ENCODE measurements at regions not wholly inside any gene's neighbourhood (a gene's known extent, or its start where the extent isn't known, plus 50 kb on each side); places are given as distances from the start of the nearest gene placed in this dataset.

GRCh38 chr17:13351046-13351445, 250.7 kb downstream of the HS3ST3A1 start:
- no peaks in the 10 kb centered on the region for H3K36me3 ChIP-seq (ENCODE audit: low read depth)
- peaks cover 71% of the 10 kb centered on the region for H3F3A ChIP-seq (ENCODE audit: insufficient read depth)
- in situ Hi-C loops (cut with MboI), result no loop called here
- no peaks in the 10 kb centered on the region for H4K20me1 ChIP-seq (ENCODE audit: insufficient read depth)
- no peaks in the 10 kb centered on the region for H3K27me3 ChIP-seq (replicated peaks; ENCODE audit: insufficient read depth)
- no peaks in the 10 kb centered on the region for H3K79me2 ChIP-seq (ENCODE audit: insufficient read depth)
- H3K27ac ChIP-seq, result peak overlapping the region; percentile 72
- no peaks in the 10 kb centered on the region for H3K9me2 ChIP-seq (ENCODE audit: insufficient read depth)
- DNase-seq, result peak; percentile 77
- 0 out of 2 replicates have a peak overlapping the region, but pooled peaks have one; percentile 9 for H3K4me3 ChIP-seq
- no peaks in the 10 kb centered on the region for H3K9me3 ChIP-seq (ENCODE audit: low read depth)
- H3K9ac ChIP-seq, result peak overlapping the region; percentile 40
- 2% methylated on average over 3 of the region's 3 CpGs for WGBS, 2 experiments (ENCODE audit: low coverage in 1 of 2, low lambda C conversion rate in 2 of 2, missing lambda C conversion rate in 2 of 2)
- H2AFZ ChIP-seq, result peak overlapping the region; percentile 43
- TF ChIP-seq EZH2phosphoT487 (IDR thresholded peaks at IDR 0.05; ENCODE audit: insufficient read depth, low read depth) (no peak), EZH2 (IDR thresholded peaks at IDR 0.05; ENCODE audit: insufficient read depth, poor library complexity, severe bottlenecking) (no peak)
- H3K4me1 ChIP-seq (ENCODE audit: insufficient read depth), result peaks cover 78% of the 10 kb centered on the region
- H3K4me2 ChIP-seq (ENCODE audit: unreplicated experiment), result peak overlapping the region; percentile 64

- peak overlapping the region; percentile 72 for H3K27ac ChIP-seq
- H3K4me2 ChIP-seq (ENCODE audit: unreplicated experiment), result peak overlapping the region; percentile 64
- H2AFZ ChIP-seq, result 0 out of 2 replicates have a peak overlapping the region, but pooled peaks have one; percentile 43
- peak overlapping the region; percentile 40; the same call in 1 of the 2 replicates for H3K9ac ChIP-seq
- in situ Hi-C loops (cut with MboI), result no loop called here
- no peaks in the 10 kb centered on the region for H3K36me3 ChIP-seq (ENCODE audit: low read depth)
- no peaks in the 10 kb centered on the region for H3K27me3 ChIP-seq (replicated peaks; ENCODE audit: insufficient read depth)
- H4K20me1 ChIP-seq (ENCODE audit: insufficient read depth), result no peaks in the 10 kb centered on the region
- no peaks in the 10 kb centered on the region for H3K9me2 ChIP-seq (ENCODE audit: insufficient read depth)
- WGBS, 2 experiments (ENCODE audit: low coverage in 1 of 2, low lambda C conversion rate in 2 of 2, missing lambda C conversion rate in 2 of 2), result 95 to 98% methylated on average over 9 of the region's 9 CpGs
- H3K9me3 ChIP-seq (ENCODE audit: low read depth), result no peaks in the 10 kb centered on the region
- H3K79me2 ChIP-seq (ENCODE audit: insufficient read depth), result no peaks in the 10 kb centered on the region
- H3K4me1 ChIP-seq (ENCODE audit: insufficient read depth), result peaks cover 84% of the 10 kb centered on the region
- no peak overlapping the region for H3K4me3 ChIP-seq
- H3F3A ChIP-seq (ENCODE audit: insufficient read depth), result peaks cover 77% of the 10 kb centered on the region
- TF ChIP-seq EZH2phosphoT487 (IDR thresholded peaks at IDR 0.05; ENCODE audit: insufficient read depth, low read depth) (no peak), EZH2 (IDR thresholded peaks at IDR 0.05; ENCODE audit: insufficient read depth, poor library complexity, severe bottlenecking) (no peak)
- no peak for DNase-seq
Observed at GRCh38 chr17:13350466-13350865, 251.3 kb downstream of the HS3ST3A1 start.

- 0 out of 2 replicates have a peak, but pooled peaks have one; percentile 43 for TF ChIP-seq EZH2phosphoT487 (IDR thresholded peaks at IDR 0.05; ENCODE audit: insufficient read depth, low read depth)
- TF ChIP-seq EZH2 (IDR thresholded peaks at IDR 0.05; ENCODE audit: insufficient read depth, poor library complexity, severe bottlenecking), result no peak
- WGBS, 2 experiments (ENCODE audit: low coverage in 1 of 2, low lambda C conversion rate in 2 of 2, missing lambda C conversion rate in 2 of 2), result 4 to 6% methylated on average over 10 of the region's 10 CpGs
- Histone ChIP-seq H3F3A (ENCODE audit: insufficient read depth) (peaks cover 61% of the 10 kb centered on the region), H3K9ac (peak overlapping the region; percentile 84), H4K20me1 (ENCODE audit: insufficient read depth) (no peaks in the 10 kb centered on the region), H3K36me3 (ENCODE audit: low read depth) (no peaks in the 10 kb centered on the region), H3K4me2 (ENCODE audit: unreplicated experiment) (peak overlapping the region; percentile 59), H3K4me3 (peak overlapping the region; percentile 38; the same call in 1 of the 2 replicates), H3K4me1 (ENCODE audit: insufficient read depth) (peaks cover 61% of the 10 kb centered on the region), H3K9me3 (ENCODE audit: low read depth) (no peaks in the 10 kb centered on the region), H3K27ac (peak overlapping the region; percentile 99), H3K9me2 (ENCODE audit: insufficient read depth) (no peaks in the 10 kb centered on the region), H2AFZ (no peak overlapping the region), H3K79me2 (ENCODE audit: insufficient read depth) (no peaks in the 10 kb centered on the region), H3K27me3 (replicated peaks; ENCODE audit: insufficient read depth) (no peaks in the 10 kb centered on the region)
- in situ Hi-C loops (cut with MboI), result loop anchor here (25.0 kb wide), 3 partner anchors 240 to 1590 kb away; partner anchors contain the start of gene COX10
- peak; percentile 98 for DNase-seq
Observed at GRCh38 chr17:13346996-13347762, 254.6 kb downstream of the HS3ST3A1 start.

DNA sequence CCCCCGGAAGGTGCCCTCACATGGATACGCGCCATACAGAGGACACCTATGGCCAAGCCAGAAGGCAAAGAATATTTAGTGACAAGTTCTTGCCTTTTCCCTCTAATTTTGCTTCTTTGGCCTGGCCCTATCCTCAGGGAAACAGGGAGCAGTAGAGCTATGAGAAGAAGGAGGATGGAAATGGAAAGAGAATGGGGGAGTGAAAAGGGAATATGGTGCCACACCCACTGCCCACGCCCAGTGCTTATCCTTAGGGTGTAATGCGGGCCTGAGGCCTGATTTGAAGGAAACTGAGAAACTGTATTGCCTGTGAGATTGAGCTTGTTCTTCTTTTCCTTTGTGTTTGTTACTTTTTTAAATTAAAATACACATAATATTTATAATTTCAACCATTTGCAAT, 255.1 kb downstream of the HS3ST3A1 start:
- H2AFZ ChIP-seq, result no peak overlapping the region
- TF ChIP-seq EZH2phosphoT487 (IDR thresholded peaks at IDR 0.05; ENCODE audit: insufficient read depth, low read depth) (no peak), EZH2 (IDR thresholded peaks at IDR 0.05; ENCODE audit: insufficient read depth, poor library complexity, severe bottlenecking) (no peak)
- H3K36me3 ChIP-seq (ENCODE audit: low read depth), result no peaks in the 10 kb centered on the region
- H3K4me2 ChIP-seq (ENCODE audit: unreplicated experiment), result peak overlapping the region; percentile 59
- peaks cover 55% of the 10 kb centered on the region for H3K4me1 ChIP-seq (ENCODE audit: insufficient read depth)
- WGBS, 2 experiments (ENCODE audit: low coverage in 1 of 2, low lambda C conversion rate in 2 of 2, missing lambda C conversion rate in 2 of 2), result 39 to 42% methylated on average over 5 of the region's 5 CpGs
- H3F3A ChIP-seq (ENCODE audit: insufficient read depth), result peaks cover 55% of the 10 kb centered on the region
- peak; percentile 56 for DNase-seq
- H3K27me3 ChIP-seq (replicated peaks; ENCODE audit: insufficient read depth), result no peaks in the 10 kb centered on the region
- in situ Hi-C loops (cut with MboI), result loop anchor here (25.0 kb wide), 3 partner anchors 241 to 1591 kb away; partner anchors contain the start of gene COX10
- H3K9me3 ChIP-seq (ENCODE audit: low read depth), result no peaks in the 10 kb centered on the region
- no peaks in the 10 kb centered on the region for H3K79me2 ChIP-seq (ENCODE audit: insufficient read depth)
- H4K20me1 ChIP-seq (ENCODE audit: insufficient read depth), result no peaks in the 10 kb centered on the region
- peak overlapping the region; percentile 84 for H3K9ac ChIP-seq
- H3K9me2 ChIP-seq (ENCODE audit: insufficient read depth), result no peaks in the 10 kb centered on the region
- H3K27ac ChIP-seq, result peak overlapping the region; percentile 99
- H3K4me3 ChIP-seq, result peak overlapping the region; percentile 22

All from GM23248 (cell line).